Kasumi-1 (cell line): ENCODE measurements at regions not wholly inside any gene's neighbourhood (a gene's known extent, or its start where the extent isn't known, plus 50 kb on each side); places are given as distances from the start of the nearest gene placed in this dataset.

ENCODE experiments used
- DNase-seq, 2 experiments: peaks; one replicate each; lab custom pipeline; 2025; lab: John Stamatoyannopoulos, UW

DNA sequence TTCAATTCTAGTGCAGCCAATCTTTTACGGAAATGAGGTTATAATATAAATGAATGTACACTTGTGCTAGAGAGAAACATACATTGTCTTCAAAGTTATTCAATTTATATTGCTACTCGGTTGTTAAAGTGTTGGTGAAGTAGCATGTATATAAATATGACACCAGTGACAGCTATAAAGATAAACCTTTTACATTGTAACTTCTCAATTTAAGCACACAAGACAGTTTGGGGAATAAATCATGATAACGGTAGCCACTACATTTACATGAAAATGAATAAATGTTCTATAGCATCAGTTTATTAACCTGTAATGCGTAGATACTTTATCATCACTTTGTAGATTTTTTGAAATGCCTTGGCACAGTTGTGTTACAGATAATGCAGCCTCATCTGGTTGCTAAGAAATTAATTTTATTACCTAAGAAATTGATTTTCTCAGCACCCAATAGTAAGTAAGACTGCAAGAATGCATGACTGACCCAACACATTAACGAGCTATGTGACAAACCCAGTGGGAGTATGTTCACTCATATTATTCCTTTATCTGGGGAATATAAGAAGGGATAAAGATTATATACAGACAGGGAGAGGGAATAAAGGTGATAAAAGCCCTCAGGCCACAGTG is 283.9 kb upstream of the NPVF start:
- no peak for DNase-seq

DNA sequence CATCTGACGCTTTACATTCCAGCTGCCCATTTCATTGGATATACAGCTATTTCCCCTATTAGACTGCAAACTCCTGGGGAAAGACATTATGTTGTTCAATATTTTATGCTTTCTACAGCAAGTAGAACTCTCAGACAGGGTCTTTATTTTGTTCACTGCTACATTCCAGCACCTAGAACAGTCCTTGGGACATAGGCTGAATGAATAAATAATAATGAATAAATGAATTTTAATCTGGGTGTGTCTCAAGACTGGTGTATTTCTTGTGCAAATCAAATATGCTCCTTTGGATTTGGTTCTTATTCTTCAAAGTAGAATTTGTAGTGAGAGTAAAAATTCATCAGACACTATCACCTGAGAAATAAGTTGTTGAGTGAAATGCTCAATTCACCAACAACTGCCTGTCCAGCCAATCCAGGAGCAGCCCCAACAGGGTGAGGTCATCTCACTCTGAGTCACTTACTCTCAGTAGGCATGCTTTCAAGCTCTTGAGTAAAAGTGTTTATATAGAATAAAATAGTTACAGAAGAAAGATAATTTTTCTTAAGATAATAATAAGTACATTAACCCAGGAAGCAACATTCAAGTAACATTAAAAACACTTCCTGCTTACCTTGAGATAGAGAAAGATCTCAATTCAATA is 287.5 kb upstream of the NPVF start:
- no peak for DNase-seq

DNA sequence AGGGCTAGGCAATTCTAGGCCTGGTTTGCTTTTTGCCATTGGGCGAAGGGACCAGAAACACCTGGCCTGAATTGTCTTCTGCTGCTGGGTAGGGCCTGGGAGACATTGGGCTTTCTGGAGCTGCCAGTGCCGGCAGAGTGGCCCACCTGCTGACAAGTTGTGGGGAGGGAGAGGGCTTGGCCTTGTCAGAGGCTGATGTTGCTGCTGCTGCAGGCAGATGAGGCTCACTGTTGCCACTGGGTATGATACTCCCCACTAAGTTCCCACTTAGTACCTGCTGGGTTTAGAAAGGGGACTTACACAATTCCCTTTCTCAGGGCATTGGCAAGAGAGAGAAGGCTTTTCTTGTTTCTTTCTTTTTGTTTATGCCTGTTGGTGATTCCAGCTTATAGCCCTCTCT is 289.6 kb upstream of the NPVF start:
- no peak for DNase-seq

DNA sequence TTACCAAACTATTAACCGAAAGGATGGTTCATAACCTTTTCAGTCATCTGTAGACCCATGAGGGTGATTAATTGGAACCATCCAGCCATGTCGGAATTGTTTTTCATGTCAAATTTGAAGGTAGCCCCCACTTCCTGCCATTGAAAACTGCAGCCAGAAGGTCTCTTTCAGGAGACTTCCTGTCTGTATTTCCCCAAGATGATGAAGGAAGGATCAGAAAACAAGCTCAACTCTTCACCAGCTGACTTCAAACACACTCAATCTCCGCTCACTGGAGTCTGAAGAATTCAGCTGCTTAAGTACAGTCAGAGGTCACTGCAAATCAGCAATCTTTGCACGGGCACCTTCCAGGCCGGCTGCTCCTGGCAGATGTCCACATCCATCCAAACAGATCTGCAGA is 291.7 kb upstream of the NPVF start:
- DNase-seq = no peak

DNA sequence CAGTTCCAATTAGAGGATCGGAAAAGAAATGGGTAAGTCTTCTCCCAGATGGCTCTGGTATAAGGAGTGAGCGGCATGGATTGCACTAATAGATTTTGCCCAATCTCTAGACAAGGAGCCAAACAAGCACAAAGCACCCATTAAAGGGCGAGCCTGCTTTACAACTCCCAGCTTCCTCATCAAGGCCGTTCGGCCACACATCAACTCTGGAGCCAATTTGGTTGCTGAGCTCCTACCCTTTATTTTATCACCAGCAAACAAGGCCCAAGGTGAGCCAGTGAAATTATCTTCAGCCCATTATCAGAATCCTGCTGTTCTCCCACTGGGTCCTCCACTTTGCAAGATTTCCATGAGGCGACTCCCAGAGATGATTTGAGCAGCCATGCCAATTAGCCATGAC is 292.2 kb upstream of the NPVF start:
- DNase-seq = no peak

DNA sequence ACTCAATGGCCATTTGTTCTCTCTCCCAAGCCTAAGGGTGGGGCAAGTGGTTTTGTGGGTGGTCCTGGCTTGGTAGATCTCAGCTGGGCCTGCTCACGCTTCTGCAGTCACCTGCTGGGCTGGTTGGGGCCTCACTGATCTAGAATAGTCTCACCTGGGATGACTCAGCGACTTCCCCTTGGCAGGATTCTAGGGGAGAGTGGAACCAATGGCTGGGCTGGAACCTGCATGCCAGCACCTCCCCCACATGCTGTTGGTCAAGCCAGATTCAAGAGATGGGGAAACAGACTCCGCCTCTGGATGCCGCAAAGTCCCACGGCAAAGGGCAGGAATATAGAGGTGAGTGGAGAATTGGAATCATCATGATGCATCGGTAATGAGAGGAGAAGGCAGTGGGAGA is 292.9 kb upstream of the NPVF start:
- no peak for DNase-seq

DNA sequence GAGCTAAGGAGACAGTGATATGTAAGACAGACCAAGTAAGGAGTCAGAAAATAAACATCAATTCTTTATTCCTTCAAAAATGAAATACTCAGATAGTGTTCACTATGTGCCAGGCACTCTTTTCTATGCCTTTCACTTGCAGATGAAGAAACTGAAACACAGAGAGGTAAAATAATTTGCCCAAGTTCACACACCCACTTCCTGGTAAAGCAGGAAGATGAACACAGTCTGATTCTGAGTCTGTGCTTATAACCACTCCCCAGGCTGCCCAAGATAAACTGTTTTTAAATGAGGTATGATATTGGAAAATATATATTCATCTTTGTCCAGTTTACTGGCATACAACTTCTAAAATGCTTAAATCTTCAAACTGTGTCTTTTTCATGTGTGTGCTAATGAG is 294.4 kb upstream of the NPVF start:
- DNase-seq = no peak

DNA sequence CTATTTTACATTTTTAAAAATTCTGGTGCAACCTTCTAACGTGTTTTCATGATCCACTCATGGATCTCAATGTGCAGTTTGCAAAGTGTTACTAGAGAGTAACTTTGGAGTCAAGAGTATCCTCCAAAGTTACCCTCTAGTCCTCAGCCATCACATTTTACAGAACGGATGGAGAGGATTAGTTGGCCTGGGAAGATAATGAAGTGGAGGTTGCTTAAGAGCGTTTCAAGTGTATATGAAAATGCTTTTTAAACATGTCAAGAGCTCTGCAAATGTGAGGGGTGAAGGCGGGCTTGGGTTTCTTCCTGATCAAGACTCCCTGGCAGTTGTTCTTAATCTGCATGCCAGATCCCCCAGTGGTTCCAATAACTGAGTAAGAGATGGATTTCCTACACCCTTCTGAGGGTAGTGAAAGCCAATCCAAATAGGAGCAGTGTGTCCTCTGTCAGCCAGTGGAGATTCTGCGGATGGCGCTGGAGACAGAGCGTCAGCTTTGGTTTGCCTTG is 299.4 kb upstream of the NPVF start:
- no peak for DNase-seq

DNA sequence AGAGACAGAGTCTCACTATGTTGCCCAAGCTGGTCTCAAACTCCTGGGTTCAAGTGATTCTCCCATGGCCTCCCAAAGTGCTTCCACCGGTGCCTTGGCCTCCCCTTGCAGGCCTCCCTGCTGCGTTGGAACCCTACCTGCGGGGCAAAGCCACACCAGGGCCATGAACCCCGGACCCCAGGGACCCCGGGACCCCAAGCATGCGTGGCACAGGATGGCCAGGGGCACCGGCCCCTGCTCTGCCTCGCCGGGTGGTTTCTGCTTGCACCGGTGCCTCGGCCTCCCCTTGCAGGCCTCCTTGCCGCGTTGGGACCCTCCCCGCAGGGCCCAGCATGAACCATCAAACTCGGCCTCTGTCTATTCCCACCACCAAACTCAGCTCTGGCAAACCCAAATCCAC is 301.0 kb upstream of the NPVF start:
- no peak for DNase-seq

DNA sequence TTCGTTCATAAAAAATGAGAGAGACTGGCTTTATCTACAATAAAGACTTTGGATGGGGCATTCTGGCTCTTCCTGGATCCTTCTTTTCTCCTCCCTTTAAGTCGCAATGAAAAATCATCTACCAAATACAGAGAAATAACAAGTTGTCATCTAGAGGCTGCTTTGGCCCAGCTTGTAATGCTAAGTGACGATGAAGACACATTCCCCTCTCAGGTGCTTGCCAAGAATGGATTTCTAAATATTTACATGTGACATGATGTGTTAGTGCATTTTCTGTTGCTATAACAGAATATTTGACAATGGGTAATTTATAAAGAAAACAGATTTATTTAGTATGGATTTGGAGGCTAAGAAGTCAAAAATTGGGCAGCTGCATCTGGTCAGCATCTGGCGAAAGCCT is 308.6 kb upstream of the NPVF start:
- no peak for DNase-seq

DNA sequence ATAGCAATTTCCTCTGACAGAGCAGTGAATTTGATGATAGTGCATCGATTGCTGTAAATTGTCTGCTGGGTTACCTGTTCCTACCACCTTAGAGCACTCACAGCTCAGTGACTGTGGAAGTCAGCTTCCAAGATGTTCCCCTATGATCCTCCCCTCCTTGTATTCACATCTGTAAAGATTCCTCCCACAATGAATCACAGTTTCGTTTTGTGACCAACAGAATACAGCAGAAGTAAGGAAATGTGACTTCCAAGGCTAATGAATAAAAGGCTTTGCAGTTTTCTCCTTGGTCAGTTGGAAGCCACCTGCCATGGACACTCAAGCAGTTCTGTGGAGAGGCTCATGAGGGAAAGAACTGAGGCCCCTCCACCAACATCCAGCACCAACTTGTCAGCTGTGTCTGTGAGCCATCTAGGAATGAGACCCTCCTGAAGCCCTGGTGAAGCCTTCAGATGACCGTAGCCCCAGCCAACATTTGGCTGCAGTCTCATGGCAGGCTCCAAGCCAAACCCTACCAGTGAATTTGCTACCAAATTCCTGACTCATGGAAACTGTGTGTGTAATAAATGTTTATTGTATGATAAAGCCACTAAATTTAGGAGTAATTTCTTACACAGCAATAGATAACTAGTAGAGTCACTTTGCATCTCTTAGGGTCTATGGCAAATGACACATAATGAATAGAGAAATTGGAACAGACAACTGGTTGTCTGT is 309.5 kb upstream of the NPVF start:
- DNase-seq = no peak

DNA sequence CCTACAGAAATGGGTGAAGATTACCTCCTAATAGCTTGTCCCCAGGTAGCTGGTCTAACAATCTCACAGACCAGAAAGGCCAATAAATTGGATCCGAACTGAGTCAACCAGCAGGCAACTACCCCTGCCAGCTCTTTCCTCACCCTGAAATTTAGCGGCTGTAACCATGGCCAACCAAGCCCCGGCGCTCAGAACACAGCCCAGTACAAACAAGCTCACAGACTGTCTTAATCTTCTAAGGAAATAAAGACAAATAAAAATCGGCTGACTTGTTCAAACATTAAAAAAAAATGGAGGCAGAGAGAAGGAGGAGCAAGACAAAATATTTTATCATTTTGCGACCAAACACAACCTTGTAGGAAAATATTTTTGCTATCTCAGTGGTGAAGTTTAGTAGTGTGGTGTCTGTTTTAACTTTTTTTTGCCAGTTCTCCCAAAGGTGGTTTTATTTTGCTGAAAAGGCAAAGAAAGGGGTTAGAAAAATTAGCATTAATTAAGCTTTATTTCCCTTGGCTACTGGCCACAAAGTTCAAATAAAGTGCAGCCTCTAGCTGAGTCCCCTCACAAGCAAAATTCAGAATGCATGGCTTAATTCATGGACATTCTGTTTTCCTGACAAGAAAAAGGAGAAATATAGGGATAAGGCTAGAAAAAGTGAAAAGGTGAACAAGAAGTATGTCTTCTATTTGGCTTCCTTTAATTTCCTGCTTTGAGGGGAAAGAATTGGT is 313.0 kb upstream of the NPVF start:
- no peak for DNase-seq

DNA sequence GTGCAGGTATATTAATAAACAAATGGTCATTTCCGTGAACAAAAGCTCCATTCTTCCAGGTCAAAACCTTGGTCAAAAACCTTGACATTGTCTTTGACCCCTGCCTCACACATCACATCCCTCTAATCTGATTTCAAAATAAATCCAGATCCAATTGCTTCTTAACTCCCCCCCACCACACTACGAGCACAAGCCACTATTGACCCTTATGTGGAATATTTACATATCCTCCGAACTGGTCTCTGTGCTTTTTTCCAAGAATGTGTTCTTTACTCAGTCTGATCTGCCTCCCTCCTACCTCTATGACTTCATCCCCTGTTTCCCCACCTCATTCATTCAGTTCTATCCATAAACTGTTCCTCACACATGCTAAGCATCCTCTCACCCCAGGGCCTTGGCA is 313.6 kb upstream of the NPVF start:
- DNase-seq = no peak

DNA sequence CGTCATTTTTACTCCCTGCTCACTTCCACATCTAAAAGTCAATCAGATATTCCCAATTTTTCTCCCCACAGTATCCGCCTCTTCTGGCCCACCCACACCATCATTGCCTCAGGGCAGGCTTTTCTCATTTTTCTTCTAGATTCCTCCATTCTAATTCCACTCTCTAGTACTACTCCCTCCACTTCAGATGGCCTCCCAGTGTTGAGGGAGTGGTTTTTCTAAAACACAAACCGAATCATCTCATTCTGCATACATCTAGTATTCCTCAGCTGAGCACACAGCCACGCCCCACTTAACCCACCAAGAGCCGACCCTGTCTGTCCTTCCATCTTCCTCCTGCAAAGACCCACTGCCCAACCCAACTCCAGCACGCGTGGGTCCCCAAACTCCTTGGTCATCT is 314.9 kb upstream of the NPVF start:
- DNase-seq = no peak

DNA sequence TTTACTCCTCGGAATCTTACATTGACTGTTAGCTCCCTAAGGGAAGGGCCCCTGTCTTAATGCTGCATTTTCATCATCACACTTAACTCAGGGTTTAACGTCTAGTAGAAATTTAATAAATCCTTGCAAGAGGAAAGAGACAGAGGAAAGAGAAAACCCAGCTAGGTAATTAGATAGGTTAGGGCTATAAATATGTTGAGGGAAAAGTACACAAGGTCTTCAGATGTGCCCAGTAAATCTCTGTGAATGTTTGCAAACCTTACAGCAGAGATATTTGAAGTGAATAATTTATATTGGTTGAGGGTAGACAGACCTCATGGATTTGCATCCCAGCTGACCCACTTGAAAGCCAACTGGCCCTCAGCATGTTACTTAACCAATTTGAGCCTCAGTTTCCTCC is 315.5 kb upstream of the NPVF start:
- DNase-seq = no peak

DNA sequence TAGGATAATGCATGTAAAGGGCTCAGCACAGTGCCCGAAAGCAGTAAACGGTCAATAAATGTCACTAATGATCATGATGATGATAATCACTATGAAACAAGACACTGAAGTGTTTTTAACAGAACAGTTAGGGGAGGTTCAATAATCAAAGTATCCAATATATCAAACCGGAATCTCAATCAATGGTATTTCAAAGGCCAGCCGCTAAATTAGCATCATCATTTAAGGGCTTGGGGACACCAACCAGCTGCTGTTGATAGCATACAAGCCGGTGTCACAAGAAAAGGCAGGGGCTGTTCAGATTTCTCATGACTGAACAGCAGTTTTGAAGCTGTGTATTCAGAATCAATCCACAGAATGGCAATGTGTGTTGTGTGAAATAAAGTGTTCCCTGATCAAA is 316.0 kb upstream of the NPVF start:
- DNase-seq = no peak

DNA sequence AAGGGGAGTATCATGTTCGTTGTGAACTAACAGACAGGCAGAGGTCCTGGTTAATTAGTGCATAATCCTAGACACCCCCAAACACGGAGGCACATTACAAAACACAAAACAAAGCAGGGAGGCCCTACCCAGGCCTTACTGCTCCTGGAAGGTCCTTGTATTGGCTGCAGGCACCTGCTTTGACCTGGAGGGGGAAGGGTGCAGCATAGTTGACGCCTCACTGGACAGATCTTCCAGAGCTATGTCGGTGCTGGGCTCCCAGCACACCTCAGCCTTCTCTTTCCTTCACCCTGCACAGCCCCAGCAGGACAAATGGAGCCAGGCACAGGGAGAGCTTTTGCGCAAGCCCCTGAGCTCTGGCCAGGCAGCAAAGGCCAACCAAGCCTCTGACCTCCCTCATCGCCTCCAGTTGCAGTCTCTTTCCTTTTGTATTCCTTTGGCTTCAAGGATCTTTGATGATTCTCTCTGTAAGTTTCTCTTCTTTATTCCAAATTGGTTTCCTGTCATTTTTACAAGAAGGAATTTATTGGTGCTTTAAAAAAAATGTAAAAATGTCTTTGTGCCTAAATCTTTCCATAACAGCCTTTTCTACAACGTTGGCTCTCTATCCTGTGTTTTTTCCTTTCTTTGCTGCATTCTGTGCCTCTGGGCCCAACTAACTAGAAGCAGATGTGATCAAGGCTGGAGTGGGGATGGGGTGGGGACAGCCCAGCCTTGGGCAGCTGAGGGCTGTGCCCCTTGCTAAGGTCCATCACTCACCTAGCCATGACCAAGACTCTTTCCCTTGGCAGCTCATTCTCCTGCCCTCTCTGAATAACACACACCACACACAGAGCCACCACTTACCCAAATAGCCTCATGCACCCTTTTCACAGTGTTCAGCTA is 317.1 kb upstream of the NPVF start:
- DNase-seq = no peak

DNA sequence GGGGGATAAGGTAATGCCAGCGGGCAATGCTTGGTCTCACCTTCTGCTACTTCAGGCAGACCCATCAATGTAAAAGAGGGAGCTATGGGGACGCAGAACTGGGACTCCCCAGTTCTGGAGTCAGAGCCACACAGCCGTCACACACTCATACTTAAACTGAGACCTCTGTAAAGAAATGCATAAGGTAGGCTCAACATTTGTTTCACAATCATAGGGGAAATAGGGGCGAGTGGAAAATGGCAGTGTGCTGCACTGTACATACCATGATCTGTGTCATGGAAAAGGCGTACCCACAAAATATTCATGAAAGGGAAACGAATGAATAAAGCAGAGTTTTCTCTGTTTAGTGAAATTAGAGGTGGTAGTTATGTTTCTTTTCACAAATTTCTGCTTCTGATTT is 318.0 kb upstream of the NPVF start:
- DNase-seq = no peak

DNA sequence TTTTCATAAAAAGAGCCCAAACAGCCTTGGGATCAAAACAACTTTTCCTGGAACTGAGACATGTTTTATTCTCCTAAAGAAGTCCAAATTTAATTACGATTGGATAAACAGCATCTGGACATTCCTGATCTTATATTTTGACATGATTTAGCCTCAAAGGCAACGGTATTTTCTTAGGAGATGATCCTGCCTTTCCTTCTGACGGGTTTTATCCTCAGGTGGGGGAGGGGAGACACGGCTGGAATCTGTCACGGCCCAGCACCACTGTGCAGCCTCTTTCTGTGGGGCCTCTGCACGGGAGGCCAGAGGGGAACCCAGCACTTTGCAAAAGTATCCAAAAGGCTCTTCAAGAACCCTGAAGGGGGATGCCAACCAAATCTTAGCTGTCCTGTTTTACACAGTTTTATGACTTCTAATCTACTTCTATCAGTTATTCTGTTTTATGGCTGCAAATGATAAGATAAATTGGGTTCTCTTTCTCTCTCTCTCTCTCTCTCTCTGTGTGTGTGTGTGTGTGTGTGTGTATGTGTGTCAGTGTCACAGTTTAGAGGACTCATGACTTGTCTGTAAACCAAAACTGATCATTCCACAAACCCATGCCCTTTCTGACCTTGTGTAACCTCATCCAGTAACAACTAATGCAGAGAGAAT is 321.1 kb upstream of the NPVF start:
- DNase-seq = no peak

DNA sequence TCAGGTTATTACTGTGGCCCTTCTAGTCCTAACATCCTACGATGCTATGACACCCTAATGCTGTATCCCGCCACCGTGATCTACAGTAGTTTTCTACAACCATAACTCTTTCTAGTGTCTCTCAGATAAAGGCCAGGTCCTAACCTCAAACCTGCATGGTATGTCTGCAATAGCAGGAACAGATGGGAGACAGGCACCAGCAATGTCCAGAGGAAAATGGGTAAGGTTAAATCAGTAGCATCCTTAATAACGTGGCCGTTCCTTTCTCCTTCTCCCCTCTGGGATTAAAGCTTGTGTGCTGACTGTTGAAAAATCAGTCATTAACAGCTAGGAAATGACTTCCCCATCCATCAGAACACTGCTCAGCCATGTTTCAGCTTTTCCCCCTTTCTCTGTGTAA is 321.9 kb upstream of the NPVF start:
- no peak for DNase-seq

DNA sequence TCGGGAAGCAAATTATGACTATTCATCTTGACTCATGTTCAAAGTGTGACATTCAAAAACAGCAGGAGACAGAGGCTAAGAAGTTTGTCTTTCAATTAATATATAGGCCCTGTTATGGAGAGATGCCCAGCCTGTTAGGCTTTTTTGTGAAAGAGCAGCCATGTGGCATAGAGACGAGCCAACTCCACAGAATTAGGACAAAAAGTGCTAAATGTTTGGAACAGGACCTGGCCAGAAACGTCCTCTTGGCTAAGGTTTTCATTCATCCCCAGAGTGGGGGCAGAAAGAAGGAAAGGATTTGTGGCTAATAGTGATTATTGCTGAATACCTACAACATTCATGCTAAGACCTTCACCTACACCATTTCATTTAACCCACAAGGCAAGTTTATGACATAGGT is 324.7 kb upstream of the NPVF start:
- DNase-seq = no peak
